ENCODE measurements at regions not wholly inside any gene's neighbourhood (a gene's known extent, or its start where the extent isn't known, plus 50 kb on each side); places are given as distances from the start of the nearest gene placed in this dataset.

DNA sequence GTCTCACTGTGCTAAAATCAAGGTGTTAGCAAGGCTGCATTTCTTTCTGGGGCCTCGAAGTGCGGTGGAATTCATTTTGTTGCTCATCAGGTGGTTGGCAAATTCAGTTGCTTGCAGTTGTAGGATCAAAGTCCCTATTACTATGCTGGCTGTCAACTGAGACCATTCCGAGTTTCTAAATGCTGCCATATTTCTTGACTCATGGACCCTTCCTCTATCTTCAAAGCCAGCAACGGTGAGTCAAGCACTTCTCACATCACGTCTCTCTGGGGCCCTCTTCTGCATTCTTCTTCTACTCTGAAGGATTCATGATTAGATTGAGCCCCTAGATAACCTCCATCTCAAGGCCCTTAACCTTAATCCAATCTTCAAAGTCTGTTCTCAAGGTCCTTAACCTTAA, 619.7 kb downstream of the HACE1 start:
- no peaks in the 10 kb centered on the region for H3K4me1 Mint-ChIP-seq (ENCODE audit: low read depth)
- no peak overlapping the region for H3K4me3 Mint-ChIP-seq
- ChIA-PET CTCF (no interaction called here), POLR2A (no interaction called here)
- H3K27me3 Mint-ChIP-seq, result no peaks in the 10 kb centered on the region
- intact Hi-C loops (cut with micrococcal nuclease), result no loop called here
- DNase-seq (no peak), ATAC-seq (no peak)
- TF ChIP-seq, protein P1, sequence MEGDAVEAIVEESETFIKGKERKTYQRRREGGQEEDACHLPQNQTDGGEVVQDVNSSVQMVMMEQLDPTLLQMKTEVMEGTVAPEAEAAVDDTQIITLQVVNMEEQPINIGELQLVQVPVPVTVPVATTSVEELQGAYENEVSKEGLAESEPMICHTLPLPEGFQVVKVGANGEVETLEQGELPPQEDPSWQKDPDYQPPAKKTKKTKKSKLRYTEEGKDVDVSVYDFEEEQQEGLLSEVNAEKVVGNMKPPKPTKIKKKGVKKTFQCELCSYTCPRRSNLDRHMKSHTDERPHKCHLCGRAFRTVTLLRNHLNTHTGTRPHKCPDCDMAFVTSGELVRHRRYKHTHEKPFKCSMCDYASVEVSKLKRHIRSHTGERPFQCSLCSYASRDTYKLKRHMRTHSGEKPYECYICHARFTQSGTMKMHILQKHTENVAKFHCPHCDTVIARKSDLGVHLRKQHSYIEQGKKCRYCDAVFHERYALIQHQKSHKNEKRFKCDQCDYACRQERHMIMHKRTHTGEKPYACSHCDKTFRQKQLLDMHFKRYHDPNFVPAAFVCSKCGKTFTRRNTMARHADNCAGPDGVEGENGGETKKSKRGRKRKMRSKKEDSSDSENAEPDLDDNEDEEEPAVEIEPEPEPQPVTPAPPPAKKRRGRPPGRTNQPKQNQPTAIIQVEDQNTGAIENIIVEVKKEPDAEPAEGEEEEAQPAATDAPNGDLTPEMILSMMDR (IDR thresholded peaks at IDR 0.05), result no peak
- H3K36me3 Mint-ChIP-seq (ENCODE audit: low read depth), result no peaks in the 10 kb centered on the region
- peaks cover 3% of the 10 kb centered on the region for H3K9me3 Mint-ChIP-seq
- H3K27ac Mint-ChIP-seq, result no peak overlapping the region

DNA sequence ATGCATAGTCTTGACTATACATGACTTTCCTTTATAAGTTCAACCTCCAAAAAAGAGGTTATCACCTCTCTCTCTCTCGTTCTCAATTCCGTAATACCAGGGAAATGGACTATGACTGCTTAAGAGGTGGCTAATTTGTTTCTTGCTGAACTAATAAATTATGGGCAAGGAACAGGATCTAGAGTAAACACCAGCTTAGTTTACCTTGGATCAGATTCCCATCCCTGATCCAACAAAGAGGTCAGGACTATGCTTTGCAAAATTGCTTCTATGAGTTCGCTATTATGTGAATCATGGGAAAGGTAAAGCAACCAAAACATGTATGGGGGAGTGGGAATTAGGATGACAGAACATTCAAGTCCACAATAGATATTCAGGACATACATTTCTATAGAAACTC, 630.7 kb downstream of the HACE1 start:
- H3K36me3 Mint-ChIP-seq (ENCODE audit: low read depth), result no peaks in the 10 kb centered on the region
- ATAC-seq (no peak), DNase-seq (no peak)
- POLR2A ChIA-PET, result no interaction called here
- TF ChIP-seq, protein P1 (IDR thresholded peaks at IDR 0.05), result no peak
- no peaks in the 10 kb centered on the region for H3K27me3 Mint-ChIP-seq
- no peaks in the 10 kb centered on the region for H3K4me1 Mint-ChIP-seq (ENCODE audit: low read depth)
- intact Hi-C loops (cut with micrococcal nuclease), result no loop called here
- no peaks in the 10 kb centered on the region for H3K9me3 Mint-ChIP-seq
- H3K27ac Mint-ChIP-seq, result no peak overlapping the region
- no peak overlapping the region for H3K4me3 Mint-ChIP-seq
- CTCF ChIA-PET, result no interaction called here

DNA sequence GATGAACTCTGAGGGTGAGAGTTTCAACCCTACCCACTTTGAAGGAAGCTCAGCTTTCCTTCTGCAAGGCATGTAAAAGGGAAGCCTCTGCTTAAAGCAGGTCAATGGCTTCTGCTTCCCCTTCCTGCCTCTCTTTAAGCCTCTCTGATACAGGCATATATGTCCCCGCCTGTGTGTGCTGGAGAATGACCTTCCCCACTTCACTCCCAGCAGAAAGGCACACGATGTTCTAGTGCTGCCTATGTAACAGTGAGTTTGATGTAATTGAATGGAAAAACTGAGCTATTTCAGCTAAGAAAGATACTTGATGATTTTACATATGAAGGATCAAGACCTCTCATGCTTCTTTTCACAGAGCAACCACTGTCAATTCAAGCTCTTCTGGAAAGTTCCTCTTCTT, 632.2 kb downstream of the HACE1 start:
- Mint-ChIP-seq H3K36me3 (ENCODE audit: low read depth) (no peaks in the 10 kb centered on the region), H3K27me3 (no peaks in the 10 kb centered on the region), H3K27ac (no peak overlapping the region), H3K4me1 (ENCODE audit: low read depth) (no peaks in the 10 kb centered on the region), H3K4me3 (no peak overlapping the region), H3K9me3 (no peaks in the 10 kb centered on the region)
- intact Hi-C loops (cut with micrococcal nuclease), result no loop called here
- DNase-seq (no peak), ATAC-seq (no peak)
- ChIA-PET POLR2A (no interaction called here), CTCF (interaction anchor here (2.0 kb wide), 1 partner anchor 18 kb away, joined by 4 read pairs; no protein-coding TSS in a partner anchor)
- TF ChIP-seq, protein P1 (IDR thresholded peaks at IDR 0.05), result no peak

DNA sequence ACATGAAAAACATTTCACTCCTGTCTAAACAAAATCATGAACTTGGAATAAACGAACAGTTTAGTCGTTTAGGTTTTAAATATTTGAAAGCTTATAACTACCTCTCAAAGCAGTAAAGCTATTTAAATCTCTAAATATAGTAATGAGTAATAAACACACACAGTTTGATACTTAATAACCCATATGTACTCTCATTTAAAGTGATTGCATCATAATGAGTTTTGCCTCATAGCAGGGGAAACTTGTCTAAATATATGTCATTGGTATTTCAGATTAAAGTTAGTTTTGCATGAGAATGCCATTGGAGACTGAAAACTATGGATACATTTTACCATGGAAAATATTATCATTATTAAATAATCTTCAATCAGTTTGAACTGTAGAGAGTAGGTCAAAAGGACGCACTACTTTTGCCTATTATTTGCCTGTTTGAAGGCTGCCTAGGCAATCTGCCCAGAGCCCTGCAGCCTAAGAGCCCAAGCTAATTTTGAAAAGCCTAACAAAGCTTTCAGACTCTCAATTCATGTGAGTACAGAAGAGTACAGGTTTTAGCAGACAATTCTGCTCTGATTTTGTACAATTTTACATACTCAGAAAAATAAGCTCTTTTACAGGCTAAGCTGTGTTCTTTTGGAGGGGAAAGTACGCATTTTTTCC, 632.8 kb downstream of the HACE1 start:
- intact Hi-C loops (cut with micrococcal nuclease), result no loop called here
- Mint-ChIP-seq H3K27ac (no peak overlapping the region), H3K27me3 (no peaks in the 10 kb centered on the region), H3K36me3 (ENCODE audit: low read depth) (no peaks in the 10 kb centered on the region), H3K4me1 (ENCODE audit: low read depth) (no peaks in the 10 kb centered on the region), H3K4me3 (no peak overlapping the region), H3K9me3 (no peaks in the 10 kb centered on the region)
- POLR2A ChIA-PET, result no interaction called here
- DNase-seq, result no peak
- no peak for ATAC-seq
- CTCF ChIA-PET, result interaction anchor here (2.0 kb wide), 1 partner anchor 18 kb away, joined by 4 read pairs; no protein-coding TSS in a partner anchor
- TF ChIP-seq, protein P1 (IDR thresholded peaks at IDR 0.05), result no peak

DNA sequence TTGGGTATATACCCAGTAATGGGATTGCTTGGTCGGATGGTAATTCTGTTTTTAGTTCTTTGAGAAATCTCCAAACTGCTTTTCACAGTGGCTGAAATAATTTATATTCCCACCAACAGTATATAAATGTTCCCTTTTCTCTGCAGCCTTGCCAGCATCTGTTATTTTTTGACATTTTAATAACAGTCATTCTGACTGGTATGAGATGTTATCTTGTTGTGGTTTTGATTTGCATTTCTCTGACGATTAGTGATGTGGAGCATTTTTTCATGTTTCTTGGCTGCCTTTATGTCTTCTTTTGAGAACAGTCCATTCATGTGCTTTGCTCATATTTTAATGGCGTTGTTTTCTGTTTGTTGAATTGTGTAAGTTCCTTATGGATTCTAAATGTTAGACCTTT, 641.6 kb downstream of the HACE1 start:
- TF ChIP-seq, protein P1 (IDR thresholded peaks at IDR 0.05), result no peak
- intact Hi-C loops (cut with micrococcal nuclease), result no loop called here
- ATAC-seq (no peak), DNase-seq (no peak)
- no peaks in the 10 kb centered on the region for H3K9me3 Mint-ChIP-seq
- CTCF ChIA-PET, result no interaction called here
- H3K36me3 Mint-ChIP-seq (ENCODE audit: low read depth), result no peaks in the 10 kb centered on the region
- H3K4me1 Mint-ChIP-seq (ENCODE audit: low read depth), result no peaks in the 10 kb centered on the region
- no peaks in the 10 kb centered on the region for H3K27me3 Mint-ChIP-seq
- POLR2A ChIA-PET, result no interaction called here
- no peak overlapping the region for H3K27ac Mint-ChIP-seq
- H3K4me3 Mint-ChIP-seq, result no peak overlapping the region

Measured in activated CD8-positive, alpha-beta T cell treated with anti-CD3 and anti-CD28 coated beads for 36 hours (primary cell).